ENCODE measurements at regions not wholly inside any gene's neighbourhood (a gene's known extent, or its start where the extent isn't known, plus 50 kb on each side); places are given as distances from the start of the nearest gene placed in this dataset.

- no peaks in the 10 kb centered on the region for H3K27me3 ChIP-seq (ENCODE audit: control insufficient read depth, insufficient read depth, low read length)
- H3K27ac ChIP-seq (ENCODE audit: low read length) = no peak overlapping the region
- Mint-ChIP-seq H3K4me1 (no peaks in the 10 kb centered on the region), H3K4me3 (no peak overlapping the region), H3K27ac (no peak overlapping the region), H3K27me3 (ENCODE audit: low read depth in 2 of 2) (no peaks in the 10 kb centered on the region), H3K9me3 (peaks cover 2 to 3% of the 10 kb centered on the region in 2 donors), H3K36me3 (no peaks in the 10 kb centered on the region)
- TF ChIP-seq, protein P1, sequence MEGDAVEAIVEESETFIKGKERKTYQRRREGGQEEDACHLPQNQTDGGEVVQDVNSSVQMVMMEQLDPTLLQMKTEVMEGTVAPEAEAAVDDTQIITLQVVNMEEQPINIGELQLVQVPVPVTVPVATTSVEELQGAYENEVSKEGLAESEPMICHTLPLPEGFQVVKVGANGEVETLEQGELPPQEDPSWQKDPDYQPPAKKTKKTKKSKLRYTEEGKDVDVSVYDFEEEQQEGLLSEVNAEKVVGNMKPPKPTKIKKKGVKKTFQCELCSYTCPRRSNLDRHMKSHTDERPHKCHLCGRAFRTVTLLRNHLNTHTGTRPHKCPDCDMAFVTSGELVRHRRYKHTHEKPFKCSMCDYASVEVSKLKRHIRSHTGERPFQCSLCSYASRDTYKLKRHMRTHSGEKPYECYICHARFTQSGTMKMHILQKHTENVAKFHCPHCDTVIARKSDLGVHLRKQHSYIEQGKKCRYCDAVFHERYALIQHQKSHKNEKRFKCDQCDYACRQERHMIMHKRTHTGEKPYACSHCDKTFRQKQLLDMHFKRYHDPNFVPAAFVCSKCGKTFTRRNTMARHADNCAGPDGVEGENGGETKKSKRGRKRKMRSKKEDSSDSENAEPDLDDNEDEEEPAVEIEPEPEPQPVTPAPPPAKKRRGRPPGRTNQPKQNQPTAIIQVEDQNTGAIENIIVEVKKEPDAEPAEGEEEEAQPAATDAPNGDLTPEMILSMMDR (IDR thresholded peaks at IDR 0.05) = no peak
- no peaks in the 10 kb centered on the region for H3K4me1 ChIP-seq (ENCODE audit: control insufficient read depth, insufficient read depth, low read length)
- DNase-seq = no peak
- H3K9me3 ChIP-seq (ENCODE audit: control insufficient read depth, insufficient read depth, low read length) = no peaks in the 10 kb centered on the region
- no peak for ATAC-seq
- 70% methylated on average over 10 of the region's 10 CpGs for WGBS (ENCODE audit: insufficient coverage)
- no peak overlapping the region for H3K4me3 ChIP-seq (ENCODE audit: low read length)
- H3K36me3 ChIP-seq (ENCODE audit: control insufficient read depth, insufficient read depth, low read length) = no peaks in the 10 kb centered on the region
- intact Hi-C loops (cut with micrococcal nuclease) = no loop called here
These were observed 520.0 kb upstream of the C9orf72 start for GRCh38 chr9:28092981-28093936.

DNA sequence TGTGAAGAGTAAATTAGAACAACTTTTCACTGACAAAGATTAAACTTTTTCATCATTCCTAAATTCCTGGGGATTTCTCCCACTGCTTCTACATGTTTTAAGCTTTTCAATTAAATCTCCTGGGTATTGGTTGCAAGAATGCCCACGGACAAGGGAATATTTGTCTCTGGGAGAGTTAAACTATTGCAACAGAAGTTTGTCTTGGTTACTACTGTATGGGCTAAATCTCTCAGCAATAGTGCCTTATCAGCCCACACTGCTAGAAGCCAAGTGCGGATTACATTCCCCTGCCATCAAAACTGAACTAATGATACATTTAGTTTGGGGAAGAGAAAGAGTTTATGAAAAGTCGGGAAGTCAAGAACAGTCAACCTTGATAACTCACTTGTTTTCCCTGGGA lies 528.2 kb upstream of the C9orf72 start:
- ATAC-seq (no peak), DNase-seq (no peak)
- WGBS (ENCODE audit: insufficient coverage) = no CpG with 5 or more reads among the region's 3 CpGs
- no peaks in the 10 kb centered on the region for H3K9me3 ChIP-seq (ENCODE audit: control insufficient read depth, insufficient read depth, low read length)
- H3K4me3 ChIP-seq (ENCODE audit: low read length) = no peak overlapping the region
- intact Hi-C loops (cut with micrococcal nuclease) = no loop called here
- no peaks in the 10 kb centered on the region for H3K36me3 ChIP-seq (ENCODE audit: control insufficient read depth, insufficient read depth, low read length)
- Mint-ChIP-seq H3K27ac (no peak overlapping the region), H3K4me3 (no peak overlapping the region), H3K4me1 (peaks cover 0 to 5% of the 10 kb centered on the region in 2 donors), H3K9me3 (peaks cover 0 to 6% of the 10 kb centered on the region in 2 donors), H3K36me3 (no peaks in the 10 kb centered on the region), H3K27me3 (ENCODE audit: low read depth in 2 of 2) (no peaks in the 10 kb centered on the region)
- TF ChIP-seq, protein P1 (IDR thresholded peaks at IDR 0.05) = no peak
- H3K27ac ChIP-seq (ENCODE audit: low read length) = no peak overlapping the region
- H3K27me3 ChIP-seq (ENCODE audit: control insufficient read depth, insufficient read depth, low read length) = no peaks in the 10 kb centered on the region
- H3K4me1 ChIP-seq (ENCODE audit: control insufficient read depth, insufficient read depth, low read length) = no peaks in the 10 kb centered on the region

DNA sequence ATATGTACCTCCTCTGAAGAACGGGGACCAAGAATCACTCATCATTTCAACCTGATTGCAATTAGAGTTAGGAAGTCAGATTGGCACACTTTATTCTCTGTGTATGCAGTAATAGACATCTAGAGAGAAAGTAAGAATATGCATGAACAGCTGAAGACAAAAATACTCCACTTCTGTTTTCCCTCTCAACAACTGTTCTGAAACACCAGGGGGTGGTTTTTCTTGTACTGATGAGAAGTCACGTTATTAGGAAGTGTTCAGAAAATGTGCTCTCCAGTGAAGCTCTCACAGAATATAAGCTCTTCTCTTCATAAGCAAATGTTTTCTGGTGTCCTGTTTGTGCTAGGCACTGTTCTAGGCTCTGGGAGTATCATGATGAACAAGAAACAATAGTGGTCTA lies 531.7 kb upstream of the C9orf72 start:
- intact Hi-C loops (cut with micrococcal nuclease) = no loop called here
- TF ChIP-seq, protein P1 (IDR thresholded peaks at IDR 0.05) = no peak
- Histone ChIP-seq H3K4me1 (ENCODE audit: control insufficient read depth, insufficient read depth, low read length) (no peaks in the 10 kb centered on the region), H3K9me3 (ENCODE audit: control insufficient read depth, insufficient read depth, low read length) (no peaks in the 10 kb centered on the region), H3K36me3 (ENCODE audit: control insufficient read depth, insufficient read depth, low read length) (no peaks in the 10 kb centered on the region), H3K27ac (ENCODE audit: low read length) (no peak overlapping the region), H3K4me3 (ENCODE audit: low read length) (no peak overlapping the region), H3K27me3 (ENCODE audit: control insufficient read depth, insufficient read depth, low read length) (no peaks in the 10 kb centered on the region)
- Mint-ChIP-seq H3K27me3 (ENCODE audit: low read depth in 2 of 2) (no peaks in the 10 kb centered on the region), H3K27ac (no peak overlapping the region), H3K36me3 (no peaks in the 10 kb centered on the region), H3K4me3 (no peak overlapping the region), H3K4me1 (no peaks in the 10 kb centered on the region), H3K9me3 (peaks cover 3 to 7% of the 10 kb centered on the region in 2 donors)
- no peak for ATAC-seq
- WGBS (ENCODE audit: insufficient coverage) = 57% methylated on average over 1 of the region's 2 CpGs
- no peak for DNase-seq
